HUES48 (cell line): ENCODE measurements at regions not wholly inside any gene's neighbourhood (a gene's known extent, or its start where the extent isn't known, plus 50 kb on each side); places are given as distances from the start of the nearest gene placed in this dataset.

ENCODE experiments used
- H3K27ac ChIP-seq: one replicate; pipeline ENCODE4 v1.7.0; 2013; ENCODE audit warnings: low read depth, low read length, inconsistent platforms
- H3K27me3 ChIP-seq: 2 replicates; pipeline ENCODE4 v1.6.1; 2013; ENCODE audit warnings: mild to moderate bottlenecking, low read length; ENCODE audit not compliant: control insufficient read depth, insufficient read depth
- H3K36me3 ChIP-seq: 2 replicates; pipeline ENCODE4 v1.6.1; 2013; ENCODE audit warnings: low read length; ENCODE audit not compliant: control insufficient read depth, insufficient read depth
- H3K4me1 ChIP-seq: 2 replicates; pipeline ENCODE4 v1.6.1; 2013; ENCODE audit warnings: mild to moderate bottlenecking, low read length; ENCODE audit not compliant: control insufficient read depth, insufficient read depth
- H3K4me3 ChIP-seq: 2 replicates; pipeline ENCODE4 v1.5.1; 2013; ENCODE audit warnings: mild to moderate bottlenecking, low read depth, low read length
- H3K9ac ChIP-seq: 2 replicates; pipeline ENCODE4 v1.6.1; 2013; ENCODE audit warnings: mild to moderate bottlenecking, low read depth, low read length, moderate library complexity
- H3K9me3 ChIP-seq: 2 replicates; pipeline ENCODE4 v1.6.1; 2013; ENCODE audit warnings: low read length; ENCODE audit not compliant: control insufficient read depth, insufficient read depth

- Histone ChIP-seq H3K4me3 (no peak overlapping the region), H3K9ac (no peak overlapping the region), H3K4me1 (no peaks in the 10 kb centered on the region), H3K27me3 (no peaks in the 10 kb centered on the region), H3K27ac (no peak overlapping the region), H3K9me3 (no peaks in the 10 kb centered on the region), H3K36me3 (no peaks in the 10 kb centered on the region)
Measured at GRCh38 chr13:105545811-105546210, 989.7 kb downstream of the EFNB2 start.

GRCh38 chr13:105543742-105544141, 991.7 kb downstream of the EFNB2 start:
- Histone ChIP-seq H3K9me3 (no peaks in the 10 kb centered on the region), H3K9ac (no peak overlapping the region), H3K27ac (no peak overlapping the region), H3K36me3 (no peaks in the 10 kb centered on the region), H3K4me1 (no peaks in the 10 kb centered on the region), H3K4me3 (no peak overlapping the region), H3K27me3 (no peaks in the 10 kb centered on the region)

- Histone ChIP-seq H3K4me3 (no peak overlapping the region), H3K4me1 (peaks cover 7% of the 10 kb centered on the region; the same call in 1 of the 2 replicates), H3K27ac (no peak overlapping the region)
Measured at GRCh38 chr13:105541565-105541964, 993.9 kb downstream of the EFNB2 start.

GRCh38 chr13:105538346-105538745, 997.1 kb downstream of the EFNB2 start:
- Histone ChIP-seq H3K36me3 (no peaks in the 10 kb centered on the region), H3K27me3 (no peaks in the 10 kb centered on the region), H3K27ac (no peak overlapping the region), H3K4me3 (no peak overlapping the region), H3K9me3 (no peaks in the 10 kb centered on the region), H3K9ac (no peak overlapping the region), H3K4me1 (peaks cover 7% of the 10 kb centered on the region; the same call in 1 of the 2 replicates)

More at GRCh38 chr13:105541565-105541964, 993.9 kb downstream of the EFNB2 start:
- Histone ChIP-seq H3K9ac (no peak overlapping the region), H3K36me3 (no peaks in the 10 kb centered on the region), H3K9me3 (no peaks in the 10 kb centered on the region), H3K27me3 (no peaks in the 10 kb centered on the region)

GRCh38 chr13:105537113-105537512, 998.3 kb downstream of the EFNB2 start:
- Histone ChIP-seq H3K4me1 (peaks cover 7% of the 10 kb centered on the region; the same call in 1 of the 2 replicates), H3K9me3 (no peaks in the 10 kb centered on the region), H3K27ac (no peak overlapping the region), H3K9ac (no peak overlapping the region), H3K27me3 (no peaks in the 10 kb centered on the region), H3K36me3 (no peaks in the 10 kb centered on the region), H3K4me3 (no peak overlapping the region)

GRCh38 chr13:105530468-105530867, 1005.0 kb downstream of the EFNB2 start:
- Histone ChIP-seq H3K27ac (no peak overlapping the region), H3K4me1 (no peaks in the 10 kb centered on the region), H3K9me3 (no peaks in the 10 kb centered on the region), H3K4me3 (no peak overlapping the region), H3K27me3 (no peaks in the 10 kb centered on the region), H3K9ac (no peak overlapping the region), H3K36me3 (no peaks in the 10 kb centered on the region)

- Histone ChIP-seq H3K36me3 (no peaks in the 10 kb centered on the region), H3K4me3 (no peak overlapping the region), H3K9me3 (no peaks in the 10 kb centered on the region)
Measured at GRCh38 chr13:105527127-105527526, 1008.3 kb downstream of the EFNB2 start.

GRCh38 chr13:105519771-105520170, 1015.7 kb downstream of the EFNB2 start:
- Histone ChIP-seq H3K36me3 (no peaks in the 10 kb centered on the region), H3K4me1 (peaks cover 12% of the 10 kb centered on the region), H3K27me3 (no peaks in the 10 kb centered on the region), H3K9ac (no peak overlapping the region), H3K4me3 (no peak overlapping the region), H3K27ac (no peak overlapping the region), H3K9me3 (no peaks in the 10 kb centered on the region)

More at GRCh38 chr13:105527127-105527526, 1008.3 kb downstream of the EFNB2 start:
- no peaks in the 10 kb centered on the region for H3K4me1 ChIP-seq
- no peak overlapping the region for H3K27ac ChIP-seq
- H3K9ac ChIP-seq: no peak overlapping the region
- H3K27me3 ChIP-seq: no peaks in the 10 kb centered on the region

- H3K4me3 ChIP-seq: no peak overlapping the region
- H3K4me1 ChIP-seq: peaks cover 12% of the 10 kb centered on the region
- H3K27ac ChIP-seq: no peak overlapping the region
- H3K9me3 ChIP-seq: no peaks in the 10 kb centered on the region
- H3K27me3 ChIP-seq: no peaks in the 10 kb centered on the region
- no peak overlapping the region for H3K9ac ChIP-seq
- no peaks in the 10 kb centered on the region for H3K36me3 ChIP-seq
Measured at GRCh38 chr13:105518086-105518485, 1017.4 kb downstream of the EFNB2 start.

GRCh38 chr13:105514401-105514800, 1021.1 kb downstream of the EFNB2 start:
- no peaks in the 10 kb centered on the region for H3K9me3 ChIP-seq
- H3K27ac ChIP-seq: no peak overlapping the region
- peaks cover 10% of the 10 kb centered on the region; the same call in 1 of the 2 replicates for H3K4me1 ChIP-seq
- no peaks in the 10 kb centered on the region for H3K36me3 ChIP-seq
- H3K27me3 ChIP-seq: no peaks in the 10 kb centered on the region
- H3K4me3 ChIP-seq: no peak overlapping the region
- H3K9ac ChIP-seq: no peak overlapping the region

GRCh38 chr13:105513448-105513847, 1022.0 kb downstream of the EFNB2 start:
- H3K4me3 ChIP-seq: no peak overlapping the region
- no peaks in the 10 kb centered on the region for H3K9me3 ChIP-seq
- H3K9ac ChIP-seq: no peak overlapping the region
- no peaks in the 10 kb centered on the region for H3K27me3 ChIP-seq
- H3K27ac ChIP-seq: no peak overlapping the region
- no peaks in the 10 kb centered on the region for H3K36me3 ChIP-seq
- peaks cover 10% of the 10 kb centered on the region; the same call in 1 of the 2 replicates for H3K4me1 ChIP-seq
